GM18867 (cell line): ENCODE measurements at regions not wholly inside any gene's neighbourhood (a gene's known extent, or its start where the extent isn't known, plus 50 kb on each side); places are given as distances from the start of the nearest gene placed in this dataset.

ENCODE experiments used
- ATAC-seq: cut with Tn5 transposase; IDR thresholded peaks from one replicate; pipeline ENCODE4 v1.9.1; 2021; ENCODE audit warnings: mild to moderate bottlenecking, moderate library complexity; ENCODE audit not compliant: unreplicated experiment

DNA sequence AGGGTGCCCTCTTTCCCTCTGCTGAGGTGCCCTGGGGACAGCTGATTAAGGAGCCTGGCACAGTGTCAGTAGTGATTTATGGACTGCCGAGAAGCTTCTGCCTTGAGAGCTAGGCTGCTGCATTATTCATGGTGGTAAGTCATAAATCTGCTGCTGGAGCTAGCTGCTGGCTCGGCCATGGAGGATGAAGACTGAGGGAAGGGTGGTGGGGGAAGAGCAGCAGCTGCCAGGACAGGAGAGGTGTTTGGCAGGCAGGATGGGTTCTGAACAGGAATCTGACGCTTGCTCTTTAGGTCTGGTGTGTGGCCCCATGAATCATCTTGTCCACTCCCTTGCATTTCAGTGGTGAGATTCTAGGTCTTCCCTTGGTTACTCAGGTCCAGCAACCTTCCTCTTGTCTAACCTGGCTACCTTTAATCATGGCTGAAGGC lies 296.3 kb downstream of the DYSF start:
- ATAC-seq = no peak

DNA sequence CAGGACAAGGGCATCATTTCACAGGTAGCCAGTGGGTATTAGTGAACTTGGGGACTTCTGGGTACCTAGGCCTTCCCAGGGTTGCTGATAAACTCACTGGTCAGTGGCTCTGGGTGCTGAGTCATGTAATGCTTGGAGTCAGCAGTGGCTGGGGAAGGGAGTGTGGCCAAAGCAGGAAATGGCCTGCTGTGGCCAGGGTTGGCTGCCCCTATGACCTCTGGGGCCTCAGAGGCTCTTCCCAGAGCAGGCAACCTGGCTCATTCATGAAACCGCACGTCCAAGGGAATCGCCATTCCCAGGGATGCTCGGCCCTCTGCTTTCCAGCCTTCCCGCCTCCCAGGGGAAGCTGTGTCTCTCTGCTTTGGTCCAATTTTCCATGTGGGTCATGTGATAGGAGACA lies 294.9 kb downstream of the DYSF start:
- ATAC-seq = no peak

DNA sequence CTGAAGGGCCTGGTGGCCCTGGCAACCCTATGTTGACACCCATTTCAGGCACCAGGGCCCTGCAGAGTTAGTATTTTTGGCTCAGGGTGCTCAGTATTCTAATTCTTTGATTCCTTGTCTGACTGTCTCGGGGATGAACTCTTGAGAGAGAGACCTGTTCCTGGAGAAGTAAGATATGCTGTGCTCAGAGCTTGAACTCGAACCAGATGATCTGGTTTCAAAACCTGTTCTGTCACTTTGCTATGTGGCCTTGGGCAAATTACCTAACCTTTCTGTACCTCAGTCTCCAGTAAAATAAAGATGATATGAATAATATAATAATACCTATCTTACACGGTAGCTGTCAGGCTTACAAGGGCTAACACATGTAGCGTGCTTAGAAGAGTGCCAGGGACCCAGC lies 294.2 kb downstream of the DYSF start:
- no peak for ATAC-seq

DNA sequence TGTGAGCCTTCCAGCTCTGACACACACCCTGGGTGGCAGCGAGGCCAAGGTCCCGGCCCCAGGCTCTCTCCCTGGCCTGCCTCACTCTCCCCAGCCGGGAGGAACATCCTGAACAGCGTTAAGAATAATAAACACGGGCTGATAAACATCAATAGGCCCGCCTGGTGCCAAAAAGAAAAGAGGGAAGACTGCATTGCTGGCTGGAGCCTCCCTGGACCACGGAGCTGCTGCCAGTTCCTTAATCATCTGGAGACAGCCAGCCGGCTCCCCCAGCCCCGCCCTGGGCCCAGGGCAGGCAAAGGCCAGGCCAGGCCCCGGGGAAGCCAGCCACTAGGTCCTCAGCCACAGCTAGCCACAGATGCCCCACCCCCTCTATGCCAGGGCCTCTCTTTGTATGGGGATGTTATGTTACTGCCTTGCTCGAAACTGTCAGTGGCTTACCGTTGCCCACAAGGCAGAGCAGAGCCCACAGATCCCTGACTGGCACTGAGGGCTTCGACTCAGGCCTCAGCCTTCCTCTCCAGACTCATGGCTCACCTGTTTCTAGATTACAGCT lies 293.7 kb downstream of the DYSF start:
- ATAC-seq = no peak

- no peak for ATAC-seq
Observed at GRCh38 chr2:71744781-71745180, 291.4 kb downstream of the DYSF start.

DNA sequence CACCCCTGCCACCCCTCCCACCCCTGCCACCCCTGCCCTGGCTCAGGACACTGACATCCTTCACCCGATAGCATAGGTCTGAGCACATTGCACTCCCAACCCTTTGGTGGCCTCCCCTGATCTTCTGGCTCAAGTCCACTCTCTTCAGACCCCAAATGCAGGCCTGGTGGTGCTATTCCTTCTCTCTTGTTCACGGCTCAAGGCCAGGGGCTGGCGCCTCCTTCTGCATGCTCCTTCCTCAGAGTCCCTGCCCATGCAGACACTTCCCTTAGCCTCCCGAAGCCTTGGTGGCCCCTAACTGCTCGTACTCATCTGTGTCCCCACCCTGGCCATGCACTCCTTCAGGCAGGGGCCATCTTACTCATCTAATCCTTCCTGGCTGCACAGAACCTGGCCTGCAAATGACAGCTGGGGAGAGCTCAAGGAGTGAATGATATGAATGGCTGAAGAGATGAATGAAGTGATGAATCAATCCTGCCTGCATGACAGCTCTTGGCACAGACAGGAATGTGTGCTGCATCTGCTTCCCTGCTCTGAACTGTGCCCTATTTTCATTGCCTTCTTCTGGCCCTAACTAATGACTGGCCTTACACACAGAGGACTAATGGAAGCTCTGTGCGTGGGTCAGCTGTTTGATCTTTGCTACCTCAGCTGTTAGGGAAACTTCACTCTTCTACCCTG lies 290.8 kb downstream of the DYSF start:
- no peak for ATAC-seq

- no peak for ATAC-seq
Observed at GRCh38 chr2:71742953-71743601, 289.7 kb downstream of the DYSF start.

DNA sequence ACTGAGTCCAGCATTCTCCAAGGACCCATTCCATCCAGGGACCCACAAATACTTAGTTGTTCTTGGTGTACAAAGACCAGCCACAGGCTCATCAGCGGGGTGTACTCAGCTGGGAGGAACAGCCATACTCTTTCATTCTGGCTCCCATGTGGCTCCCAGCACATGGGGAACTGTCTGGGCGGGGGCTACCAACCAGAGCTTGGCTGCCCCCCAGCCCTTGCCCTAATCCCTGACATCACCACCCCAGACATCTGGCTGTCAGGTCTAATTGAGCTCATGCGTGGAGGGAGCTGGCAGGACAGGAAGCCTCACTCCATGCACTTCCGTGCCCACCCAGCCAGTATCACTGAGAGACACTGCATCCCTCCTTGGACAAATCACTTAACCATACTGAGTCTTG lies 283.6 kb downstream of the DYSF start:
- no peak for ATAC-seq

DNA sequence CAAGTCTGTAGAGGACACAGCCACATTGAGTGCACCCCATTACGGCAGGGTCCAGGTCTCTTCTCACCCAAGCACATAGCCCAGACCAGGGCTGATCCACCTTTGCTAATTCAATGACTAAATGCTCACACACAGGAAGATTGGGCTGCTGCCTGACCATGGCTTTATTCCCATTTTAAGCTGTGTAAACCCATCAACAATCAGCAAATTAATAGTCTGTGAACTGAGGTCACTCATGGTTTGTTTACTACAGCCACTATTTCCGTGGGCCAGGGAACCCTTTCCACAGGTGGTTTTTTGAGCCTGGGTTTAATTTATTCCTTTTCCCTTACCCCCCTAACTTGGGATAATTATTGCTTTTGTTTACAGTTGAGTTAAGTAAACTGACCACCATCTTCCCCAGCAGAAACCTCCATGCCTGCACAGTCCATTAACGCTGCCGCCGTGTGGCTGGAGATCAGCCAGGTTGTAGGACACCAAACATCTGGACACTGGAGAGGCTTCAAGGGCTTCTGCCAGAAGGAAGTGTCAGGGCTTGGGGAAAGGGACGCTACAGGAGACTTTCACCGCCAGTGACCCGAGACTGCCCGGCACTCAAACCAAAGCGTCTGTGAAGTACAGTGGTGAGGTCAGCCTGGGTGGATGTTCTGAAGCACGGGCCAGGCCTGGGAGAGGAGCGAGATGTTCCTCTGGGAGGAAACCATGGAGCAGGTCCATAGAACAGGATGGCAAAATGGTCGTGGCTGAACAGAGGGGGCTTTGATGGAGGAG lies 282.9 kb downstream of the DYSF start:
- ATAC-seq = no peak
